Anterior cingulate cortex (tissue), 58 donors: ENCODE measurements at regions not wholly inside any gene's neighbourhood (a gene's known extent, or its start where the extent isn't known, plus 50 kb on each side); places are given as distances from the start of the nearest gene placed in this dataset.

Experiments
- DNase-seq, 58 donors: peaks; one replicate each; lab custom pipeline; 2025; lab: John Stamatoyannopoulos, UW

DNA sequence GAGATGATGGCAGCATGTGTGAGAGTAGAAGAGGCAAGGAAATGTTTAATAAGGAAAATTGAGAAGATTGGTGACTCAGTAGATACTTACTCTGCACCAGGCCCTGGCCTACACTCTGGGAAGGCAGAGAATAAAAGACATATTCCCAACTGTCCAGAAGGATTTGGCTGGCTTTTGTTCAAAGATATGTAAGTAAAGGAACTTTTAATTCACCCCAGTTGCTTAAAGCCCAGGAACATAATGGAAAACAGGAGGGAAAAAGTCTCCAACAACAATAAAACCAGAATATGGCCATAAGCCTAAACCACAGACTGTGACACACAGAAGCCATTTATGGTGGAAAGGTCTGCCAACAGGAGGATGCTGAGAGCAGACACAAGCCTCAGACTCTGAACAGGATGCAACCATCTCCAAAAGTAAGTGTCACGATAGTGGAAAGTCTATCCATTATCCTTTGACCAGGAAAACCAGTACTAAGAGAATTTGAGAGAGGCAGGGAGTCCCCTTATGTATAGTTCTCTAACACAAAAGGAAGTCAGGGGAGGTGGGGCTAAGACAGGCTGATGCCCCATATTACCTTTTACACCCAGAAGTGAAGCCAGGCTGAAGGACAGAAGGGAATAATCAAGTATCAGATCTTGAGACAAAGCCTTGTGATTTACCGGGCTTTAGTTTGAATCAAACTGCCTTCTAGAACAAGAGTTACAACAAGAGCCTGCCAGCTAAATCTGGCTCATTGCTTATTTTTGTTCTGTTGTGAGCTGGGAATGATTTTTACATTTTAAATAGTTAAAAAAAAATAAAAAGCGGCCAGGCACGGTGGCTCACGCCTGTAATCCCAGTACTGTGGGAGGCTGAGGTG, 169.5 kb upstream of the STARD13 start:
- DNase-seq: no peak

- DNase-seq: no peak
Observed at GRCh38 chr13:33459702-33460101, 174.1 kb upstream of the STARD13 start.

DNA sequence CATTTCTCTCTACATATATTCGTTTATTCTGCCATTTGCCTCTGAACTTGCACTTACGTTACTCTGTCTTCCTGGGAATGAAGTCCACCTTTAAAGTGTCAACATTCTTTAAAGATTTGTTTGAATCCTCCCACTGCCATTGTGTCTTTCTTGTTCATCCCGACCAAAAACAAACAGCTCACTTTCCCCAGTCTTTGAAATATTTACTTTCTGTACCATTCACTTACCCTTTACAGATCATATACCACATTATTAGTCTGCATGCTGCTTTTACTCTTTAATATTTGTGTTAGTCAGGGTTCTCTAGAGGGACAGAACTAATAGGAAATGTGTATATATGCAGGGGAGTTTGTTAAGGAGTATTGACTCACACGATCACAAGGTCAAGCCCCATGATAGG, 176.6 kb upstream of the STARD13 start:
- no peak for DNase-seq

GRCh38 chr13:33464345-33464744, 178.8 kb upstream of the STARD13 start:
- no peak for DNase-seq

DNA sequence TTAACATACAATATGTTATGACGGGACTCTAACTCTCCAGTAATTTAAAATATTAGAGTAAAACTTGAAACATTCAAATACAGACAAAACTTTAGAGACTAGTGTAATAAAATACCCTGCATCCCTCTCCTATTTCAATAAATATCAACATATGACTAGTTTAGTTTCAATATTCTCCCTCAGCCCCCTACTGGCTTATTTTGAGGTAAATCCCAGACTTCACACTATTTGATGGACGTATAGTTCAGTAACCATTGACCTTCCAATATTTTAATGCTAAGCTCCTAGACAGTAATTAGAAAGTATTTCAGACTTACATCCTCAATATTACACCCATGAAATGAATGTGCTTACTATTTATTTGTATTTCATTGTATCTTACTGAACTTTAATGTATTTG, 180.7 kb upstream of the STARD13 start:
- DNase-seq: no peak

- no peak for DNase-seq
Observed at GRCh38 chr13:33467556-33467955, 182.0 kb upstream of the STARD13 start.

DNA sequence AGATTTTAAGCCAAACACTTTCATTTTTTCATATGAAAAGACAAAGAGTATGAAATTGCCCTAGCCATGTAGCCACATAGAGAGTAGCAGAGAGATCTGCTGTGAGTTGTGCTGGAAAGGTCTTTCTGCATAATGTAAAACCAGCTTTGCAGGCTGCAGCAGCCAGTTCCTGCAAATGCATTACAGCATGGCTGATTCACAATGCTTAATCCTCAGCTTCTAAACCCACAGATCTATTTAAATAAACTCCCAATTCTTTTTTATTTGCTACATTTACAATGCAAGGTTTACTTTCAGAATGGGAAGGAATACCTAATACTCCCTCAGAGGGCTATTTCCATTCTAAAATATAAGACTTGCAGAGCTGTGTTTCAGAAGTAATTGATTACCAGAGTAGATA, 185.6 kb upstream of the STARD13 start:
- DNase-seq: no peak

GRCh38 chr13:33472446-33472845, 186.9 kb upstream of the STARD13 start:
- DNase-seq: no peak

DNA sequence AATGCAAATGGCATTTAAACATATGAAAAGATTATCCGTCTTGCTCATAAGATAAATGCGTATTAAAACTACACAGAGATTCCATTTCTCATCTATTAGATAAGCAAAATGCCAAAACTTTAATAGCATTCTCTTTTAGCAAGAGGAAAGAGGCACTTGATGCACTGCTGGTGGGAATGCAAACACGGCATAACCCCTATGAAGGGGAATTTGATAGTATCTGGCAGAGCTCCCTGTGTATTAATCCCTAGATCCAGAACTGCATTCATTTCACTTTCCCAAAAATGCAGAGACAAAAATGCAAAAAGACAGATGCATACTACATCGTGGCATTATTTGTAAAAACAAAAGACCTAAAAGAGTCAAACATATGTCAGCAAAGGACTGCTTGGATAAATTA, 193.6 kb upstream of the STARD13 start:
- DNase-seq: no peak

DNA sequence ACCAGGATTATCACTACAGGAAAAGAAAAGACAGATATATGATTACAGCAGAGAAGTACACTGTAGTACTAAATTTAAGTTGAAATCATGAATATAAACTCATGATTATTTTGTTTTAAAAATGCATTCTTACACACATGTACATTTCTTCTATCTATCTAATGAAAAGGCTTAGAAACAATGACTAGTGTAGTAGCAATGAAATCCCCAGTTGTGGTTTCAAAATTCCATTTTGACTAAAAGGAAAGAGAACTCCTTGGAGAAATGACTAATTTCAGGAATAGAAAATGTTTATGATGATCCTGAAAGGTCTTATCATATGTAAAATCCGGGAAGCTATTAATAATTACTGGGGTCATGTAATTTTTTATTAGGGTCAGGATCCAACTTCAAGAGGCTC, 195.0 kb upstream of the STARD13 start:
- DNase-seq: no peak

DNA sequence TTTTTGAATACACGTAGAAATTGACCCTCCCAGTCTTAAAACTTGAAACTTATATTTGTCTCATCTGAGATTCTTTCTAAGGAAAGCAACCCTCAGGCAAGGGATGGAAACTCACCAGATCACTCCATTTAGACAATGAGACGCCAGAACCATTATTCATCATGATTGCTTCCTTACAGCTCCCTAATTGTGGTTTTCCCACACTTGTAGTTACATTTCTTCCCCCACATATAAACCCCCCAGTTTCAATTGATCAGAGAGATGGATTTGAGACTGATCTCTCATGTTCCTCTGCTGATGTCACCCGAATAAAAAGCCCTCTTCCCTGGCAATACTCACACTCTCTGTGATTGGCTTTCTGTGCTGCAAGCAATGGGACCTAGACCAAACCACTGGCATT, 197.9 kb upstream of the STARD13 start:
- no peak for DNase-seq

DNA sequence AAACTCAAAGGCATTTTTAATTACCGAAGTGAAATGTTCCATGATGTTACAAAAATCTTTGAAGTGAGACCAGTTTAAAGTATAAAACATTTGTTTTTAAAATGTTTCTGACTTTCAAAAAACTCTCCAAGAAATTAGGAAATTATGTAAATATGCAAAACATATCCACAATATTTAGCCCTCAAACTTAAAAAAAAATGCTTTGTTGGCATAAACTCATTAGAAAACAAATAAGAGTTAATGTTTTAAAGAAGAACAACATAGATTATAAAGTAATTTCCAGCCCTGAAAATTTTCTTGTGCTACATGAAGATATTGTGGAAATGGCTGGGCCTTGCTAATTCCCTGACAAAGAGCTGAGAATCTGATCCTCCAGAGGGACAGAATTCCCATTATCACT, 199.7 kb upstream of the STARD13 start:
- no peak for DNase-seq

DNA sequence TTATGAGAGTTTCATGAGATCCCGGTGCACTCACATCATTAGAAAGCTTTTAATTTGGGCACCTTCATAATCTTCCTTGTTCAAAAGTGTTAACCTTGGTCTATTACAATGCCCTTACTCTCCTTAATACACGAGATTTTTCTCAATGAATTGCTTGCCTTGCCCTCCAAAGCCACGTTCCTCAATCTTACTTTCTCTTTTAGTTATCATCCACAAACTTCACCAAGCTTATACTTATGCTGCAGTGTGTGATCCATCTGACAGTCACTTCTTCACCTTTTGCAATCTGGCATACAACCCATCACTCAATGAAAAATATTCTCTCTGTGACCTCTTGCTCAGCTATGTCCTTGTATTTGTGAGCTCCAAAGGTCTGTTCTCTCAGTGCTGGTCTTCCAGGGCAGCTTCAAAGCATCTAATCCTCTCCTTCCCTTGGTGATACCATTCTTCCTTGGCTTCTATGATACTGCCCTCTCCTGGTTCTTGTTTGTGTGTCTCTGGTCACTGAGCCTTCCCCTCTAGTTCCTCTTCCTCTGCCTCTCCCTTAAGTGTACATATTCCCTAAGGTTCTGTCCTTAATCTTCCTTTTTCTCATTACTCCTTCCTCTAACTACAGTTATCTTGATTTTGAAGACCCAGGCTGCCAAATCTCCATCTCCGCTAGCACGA, 202.2 kb upstream of the STARD13 start:
- DNase-seq: peak in 7 of 58 donors; percentile 6 to 47 (median 16)

DNA sequence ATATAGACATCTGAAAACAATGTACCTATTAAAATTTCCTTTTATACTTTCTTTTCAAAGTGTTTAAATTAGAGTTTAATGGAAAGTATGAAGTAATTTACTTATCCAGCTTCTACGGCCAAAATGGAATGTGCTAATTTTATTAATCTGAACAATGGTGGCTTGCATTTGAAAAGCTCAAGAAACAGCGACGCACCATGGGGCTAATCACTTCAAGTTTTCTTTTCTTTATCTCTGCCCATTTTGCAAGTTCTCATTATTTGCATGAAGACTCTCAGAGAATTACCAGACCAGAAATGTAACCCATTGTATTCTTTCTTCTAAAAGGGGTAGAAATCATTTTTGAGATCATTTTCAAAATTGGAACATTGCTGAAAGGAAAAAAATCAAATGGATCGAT, 204.0 kb upstream of the STARD13 start:
- no peak for DNase-seq

GRCh38 chr13:33490461-33491327, 205.1 kb upstream of the STARD13 start:
- DNase-seq: peak in 16 of 58 donors; percentile 1 to 40 (median 14)

- DNase-seq: no peak
Observed at GRCh38 chr13:33493672-33494365, 208.3 kb upstream of the STARD13 start.

GRCh38 chr13:33494596-33495204, 209.1 kb upstream of the STARD13 start:
- DNase-seq: no peak

DNA sequence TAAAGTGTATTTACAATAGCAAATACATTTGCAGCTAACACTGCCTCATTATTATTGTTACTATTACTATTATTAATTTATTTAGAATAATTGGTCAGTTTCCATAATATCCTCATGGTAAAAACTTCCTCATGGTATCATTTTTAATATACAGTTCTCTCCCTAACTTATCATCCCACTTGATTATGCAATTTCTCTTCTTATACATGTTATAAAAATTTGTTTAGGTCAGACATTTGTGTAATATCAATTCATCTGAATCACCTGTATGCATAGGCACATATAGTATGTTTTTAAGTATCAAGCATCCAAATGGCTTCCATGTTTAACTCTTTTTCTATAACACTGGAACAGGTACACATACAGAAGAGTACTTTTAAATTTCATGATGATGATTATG, 210.8 kb upstream of the STARD13 start:
- no peak for DNase-seq

DNA sequence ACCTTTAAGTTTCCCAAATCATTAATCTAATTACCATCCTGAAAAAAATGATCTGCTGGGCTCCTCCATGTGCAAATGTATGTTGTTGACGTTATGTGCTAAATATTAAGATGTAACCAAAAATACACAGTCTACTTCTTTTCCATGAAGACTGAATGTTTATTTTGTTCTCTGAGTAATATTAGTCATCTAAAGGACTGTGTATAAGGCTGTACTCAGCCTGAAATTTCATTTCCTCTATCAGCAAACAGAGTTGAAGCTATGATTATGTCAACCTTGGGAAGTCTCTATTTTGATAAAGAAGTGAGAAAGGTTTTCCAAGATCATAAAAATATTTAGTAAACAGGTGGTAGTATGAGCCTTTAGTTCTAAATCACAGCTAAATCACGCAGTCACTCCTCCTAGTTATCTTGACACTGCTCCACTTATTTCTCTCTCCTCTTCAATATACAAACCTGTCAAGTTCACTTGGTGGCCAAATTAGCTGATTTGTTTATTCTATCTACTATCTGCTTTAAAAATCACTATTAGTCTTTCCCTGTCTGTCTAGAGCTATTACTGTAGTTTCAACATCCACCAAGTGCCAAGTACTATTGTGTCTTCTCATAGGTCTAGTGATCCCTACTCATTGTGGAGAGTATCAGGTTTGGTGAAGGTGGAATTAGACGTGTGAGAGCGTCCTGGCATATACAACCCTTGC, 211.7 kb upstream of the STARD13 start:
- DNase-seq: no peak
